ENCODE measurements at regions not wholly inside any gene's neighbourhood (a gene's known extent, or its start where the extent isn't known, plus 50 kb on each side); places are given as distances from the start of the nearest gene placed in this dataset.

GRCh38 chr16:87015021-87015420 lies 302.2 kb downstream of the C16orf95 start:
- peaks cover 23 to 33% of the 10 kb centered on the region in 2 experiments for H3K4me1 ChIP-seq (ENCODE audit: control insufficient read depth in 1 of 2, insufficient read depth in 1 of 2, low read depth in 1 of 2, low read length in 1 of 2)
- no peak overlapping the region for H3K27ac ChIP-seq
- H3K4me3 ChIP-seq (ENCODE audit: low read depth in 1 of 2, low read length in 1 of 2), result no peak overlapping the region
- H3K36me3 ChIP-seq, result no peaks in the 10 kb centered on the region
- no peaks in the 10 kb centered on the region for H3K9me3 ChIP-seq
- TF ChIP-seq CTCF (IDR thresholded peaks at IDR 0.05), result no peak
- H3K27me3 ChIP-seq, result peaks cover 18% of the 10 kb centered on the region

GRCh38 chr16:87016046-87017035 lies 300.9 kb downstream of the C16orf95 start:
- peak overlapping the region; percentile 52 for H3K27ac ChIP-seq
- H3K9me3 ChIP-seq, result no peaks in the 10 kb centered on the region
- H3K4me1 ChIP-seq (ENCODE audit: control insufficient read depth in 1 of 2, insufficient read depth in 1 of 2, low read depth in 1 of 2, low read length in 1 of 2), result peaks cover 23 to 33% of the 10 kb centered on the region in 2 experiments
- H3K36me3 ChIP-seq, result no peaks in the 10 kb centered on the region
- no peak for TF ChIP-seq CTCF (IDR thresholded peaks at IDR 0.05)
- H3K4me3 ChIP-seq (ENCODE audit: low read depth in 1 of 2, low read length in 1 of 2), result peak overlapping the region in 1 of 2 experiments; percentile 36
- peaks cover 22% of the 10 kb centered on the region for H3K27me3 ChIP-seq

DNA sequence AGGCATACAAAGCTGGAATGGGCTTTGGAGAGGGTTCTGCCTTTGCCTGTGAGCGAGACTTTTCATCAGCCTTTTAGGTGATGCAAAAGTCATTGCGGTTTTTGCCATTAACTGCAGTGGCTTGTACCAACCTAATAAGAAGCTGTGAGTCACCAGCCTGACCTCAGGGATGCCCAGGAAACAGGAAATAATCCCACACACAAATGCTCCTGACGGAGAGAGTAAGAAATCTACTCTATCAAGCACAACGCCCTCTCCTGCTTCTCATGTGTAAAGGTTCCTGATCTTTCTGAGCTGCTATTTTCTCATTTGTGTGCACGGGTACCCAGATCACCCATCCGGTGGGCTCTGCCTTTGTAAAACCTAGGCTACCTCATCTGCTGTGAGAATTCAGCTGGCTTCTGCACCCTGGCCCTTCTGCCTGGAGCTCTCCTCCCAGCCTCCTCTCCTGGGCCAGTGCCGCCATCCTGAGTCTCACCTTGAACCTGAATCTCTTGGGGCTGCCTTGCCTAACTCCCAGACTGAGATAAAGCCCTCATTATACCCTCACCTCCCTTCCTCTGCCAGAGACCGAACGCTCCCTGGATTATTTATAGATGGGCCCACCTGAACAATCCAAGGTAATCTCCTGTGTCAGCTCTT lies 299.7 kb downstream of the C16orf95 start:
- H3K27ac ChIP-seq, result no peak overlapping the region
- no peak for TF ChIP-seq CTCF (IDR thresholded peaks at IDR 0.05)

DNA sequence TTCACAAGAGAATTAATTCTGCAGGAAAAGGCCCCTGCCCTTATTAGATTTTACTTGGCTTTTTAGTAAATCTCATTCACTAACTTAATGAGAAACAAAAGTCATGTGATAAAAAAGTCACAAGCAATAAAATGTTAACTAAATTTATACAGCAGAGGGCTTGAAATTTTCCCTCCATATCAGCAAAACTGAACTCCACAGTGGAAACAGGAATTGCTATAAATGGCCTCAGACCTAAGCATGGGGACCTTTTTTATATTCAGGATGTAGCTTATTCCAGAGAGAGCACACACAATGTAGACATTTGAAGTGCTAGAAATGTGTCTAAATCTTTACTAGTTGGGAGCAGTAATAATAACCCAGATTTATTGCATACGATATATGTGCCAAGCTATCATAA lies 291.5 kb downstream of the C16orf95 start:
- no peaks in the 10 kb centered on the region for H3K9me3 ChIP-seq
- no peak overlapping the region for H3K4me3 ChIP-seq (ENCODE audit: low read depth in 1 of 2, low read length in 1 of 2)
- H3K36me3 ChIP-seq, result no peaks in the 10 kb centered on the region
- H3K27ac ChIP-seq, result no peak overlapping the region
- peaks cover 24% of the 10 kb centered on the region for H3K27me3 ChIP-seq
- no peaks in the 10 kb centered on the region for H3K4me1 ChIP-seq (ENCODE audit: control insufficient read depth in 1 of 2, insufficient read depth in 1 of 2, low read depth in 1 of 2, low read length in 1 of 2)
- TF ChIP-seq CTCF (IDR thresholded peaks at IDR 0.05), result no peak

More for the DNA sequence above, 299.7 kb downstream of the C16orf95 start:
- H3K4me3 ChIP-seq (ENCODE audit: low read depth in 1 of 2, low read length in 1 of 2), result peak overlapping the region in 1 of 2 experiments; percentile 36
- peaks cover 24% of the 10 kb centered on the region for H3K27me3 ChIP-seq
- H3K9me3 ChIP-seq, result no peaks in the 10 kb centered on the region
- peaks cover 23 to 33% of the 10 kb centered on the region in 2 experiments for H3K4me1 ChIP-seq (ENCODE audit: control insufficient read depth in 1 of 2, insufficient read depth in 1 of 2, low read depth in 1 of 2, low read length in 1 of 2)
- no peaks in the 10 kb centered on the region for H3K36me3 ChIP-seq

- no peaks in the 10 kb centered on the region for H3K9me3 ChIP-seq
- peaks cover 21% of the 10 kb centered on the region for H3K27me3 ChIP-seq
- no peak overlapping the region for H3K4me3 ChIP-seq (ENCODE audit: low read depth in 1 of 2, low read length in 1 of 2)
- no peaks in the 10 kb centered on the region for H3K36me3 ChIP-seq
- no peak overlapping the region for H3K27ac ChIP-seq
- TF ChIP-seq CTCF (IDR thresholded peaks at IDR 0.05), result no peak
- H3K4me1 ChIP-seq (ENCODE audit: control insufficient read depth in 1 of 2, insufficient read depth in 1 of 2, low read depth in 1 of 2, low read length in 1 of 2), result no peaks in the 10 kb centered on the region
Observed at GRCh38 chr16:87027056-87027616, 290.1 kb downstream of the C16orf95 start.

All from neutrophil (primary cell).